A549 (cell line): ENCODE measurements at regions not wholly inside any gene's neighbourhood (a gene's known extent, or its start where the extent isn't known, plus 50 kb on each side); places are given as distances from the start of the nearest gene placed in this dataset.
"Not testable (repeated sequence)": the region's sequence is repeated elsewhere in the genome, so short reads cannot be mapped to it uniquely, and the experiment has no call there.

Experiments used
- ATAC-seq, 2 experiments: fragments of 200-7000 bp in 1 of 2; fragments of >200 bp in 1 of 2; cut with Nextera tagmentation in 1 of 2; cut with Tn5 transposase in 1 of 2; 3 replicates each; pipeline versions ENCODE4 v1.8.0 to v1.9.1; 2018 to 2020; ENCODE audit warnings: mild to moderate bottlenecking in 1 of 2, moderate library complexity in 1 of 2
- CTCF ChIA-PET: fragments of 300-600 bp; sonication (Branson Sonifier 250); formaldehyde crosslinking; extraction: SDS; loops from one replicate; lab custom pipeline; 2021; ENCODE audit warnings: antibody characterized with exemption, inconsistent platforms; lab: Yijun Ruan, JAX
- POLR2A ChIA-PET: fragments of 350-600 bp; formaldehyde crosslinking; extraction: SDS; loops from one replicate; lab custom pipeline; 2021; ENCODE audit warnings: antibody characterized with exemption, inconsistent platforms; lab: Yijun Ruan, JAX
- DNase-seq, 2 experiments: peaks; one replicate each; pipeline versions ENCODE4 v3.0.0 to v3.0.0-alpha.2; 2011 to 2016; ENCODE audit warnings: low read depth in 1 of 2, low spot score in 1 of 2
- FAIRE-seq: peaks from 2 replicates; lab custom pipeline; 2011; peaks lifted over from hg19 to GRCh38; lab: Jason Lieb, UNC
- H3K27ac ChIP-seq, 2 experiments: fragments of >200 bp; sonication (Bioruptor Twin); formaldehyde crosslinking; 3 replicates each; pipeline ENCODE4 v1.5.1; 2016 to 2017
- H3K4me1 ChIP-seq: fragments of >200 bp; sonication (Bioruptor Twin); formaldehyde crosslinking; 3 replicates; pipeline ENCODE4 v1.6.1; 2016
- H3K4me2 ChIP-seq: fragments of >200 bp; sonication (Bioruptor Twin); formaldehyde crosslinking; 3 replicates; pipeline ENCODE4 v1.6.1; 2016
- H3K4me3 ChIP-seq: fragments of >200 bp; sonication (Bioruptor Twin); formaldehyde crosslinking; 3 replicates; pipeline ENCODE4 v1.5.1; 2016
- H3K9me3 ChIP-seq: fragments of >200 bp; sonication (Bioruptor Twin); formaldehyde crosslinking; 3 replicates; pipeline ENCODE4 v1.6.1; 2016
- BHLHE40 ChIP-seq: IDR thresholded peaks from 2 replicates; pipeline ENCODE4 v1.6.1; 2012; ENCODE audit warnings: low read depth, low read length, inconsistent platforms
- CTCF ChIP-seq: fragments of >200 bp; sonication (Bioruptor Twin); formaldehyde crosslinking; IDR thresholded peaks from 3 replicates; pipeline ENCODE4 v1.5.1; 2016
- EHMT2 ChIP-seq: fragments of 200-600 bp; sonication (generic); IDR thresholded peaks from 2 replicates; pipeline ENCODE4 v1.6.1; 2016; ENCODE audit warnings: antibody characterized with exemption, low read depth, mild to moderate bottlenecking, moderate library complexity
- EP300 ChIP-seq, 2 experiments: fragments of >200 bp; sonication (Bioruptor Twin); formaldehyde crosslinking; IDR thresholded peaks; 2 replicates in 1 of 2; 3 replicates in 1 of 2; pipeline ENCODE4 v1.6.1; 2016 to 2017
- GATA3 ChIP-seq: IDR thresholded peaks from 2 replicates; pipeline ENCODE4 v1.6.1; 2012; ENCODE audit warnings: borderline replicate concordance
- JUNB ChIP-seq: fragments of >200 bp; sonication (Bioruptor Twin); formaldehyde crosslinking; IDR thresholded peaks from 2 replicates; pipeline ENCODE4 v1.6.1; 2016
- KDM1A ChIP-seq: fragments of 200-600 bp; sonication (generic); IDR thresholded peaks from 2 replicates; pipeline ENCODE4 v1.6.1; 2016; ENCODE audit warnings: low read depth, mild to moderate bottlenecking
- MAFK ChIP-seq: fragments of 450-650 bp; IDR thresholded peaks from 2 replicates; pipeline ENCODE4 v1.6.1; 2014; ENCODE audit not compliant: partially characterized antibody
- NFE2L2 ChIP-seq: fragments of 150-350 bp; conservative IDR thresholded peaks from 2 replicates; pipeline ENCODE4 v1.6.1; 2014; ENCODE audit warnings: low read length
- PHF8 ChIP-seq: fragments of 200-600 bp; sonication (generic); IDR thresholded peaks from 2 replicates; pipeline ENCODE4 v1.6.1; 2016; ENCODE audit warnings: low read depth, mild to moderate bottlenecking, antibody characterized with exemption, moderate library complexity, borderline replicate concordance
- REST ChIP-seq: fragments of 200-600 bp; sonication (generic); IDR thresholded peaks from 2 replicates; pipeline ENCODE4 v1.6.1; 2016; ENCODE audit warnings: antibody characterized with exemption, mild to moderate bottlenecking, moderate library complexity
- TFCP2L1 ChIP-seq: fragments of 250-450 bp; sonication (Bioruptor Pico); IDR thresholded peaks from 2 replicates; pipeline ENCODE4 v1.5.0; 2021; ENCODE audit warnings: mild to moderate bottlenecking
- ZC3H11A ChIP-seq: fragments of 450-650 bp; IDR thresholded peaks from 2 replicates; pipeline ENCODE4 v1.6.1; 2014; ENCODE audit warnings: antibody characterized with exemption, mild to moderate bottlenecking
- WGBS: methylation state at CpG from one replicate; pipeline ENCODE4 v1.1.6; 2017; ENCODE audit errors: missing lambda C conversion rate; 5-methylcytosine and 5-hydroxymethylcytosine counted together

GRCh38 chr14:28163897-28164296, 602.7 kb upstream of the FOXG1 start:
- Histone ChIP-seq H3K9me3 (0 out of 3 replicates have a peak, but pooled peaks cover 3% of the 10 kb centered on the region), H3K27ac (no peak overlapping the region), H3K4me2 (no peak overlapping the region), H3K4me3 (no peak overlapping the region), H3K4me1 (no peaks in the 10 kb centered on the region)
- CTCF ChIA-PET = no interaction called here
- no peak for ATAC-seq
- 49% methylated on average over 2 of the region's 2 CpGs for WGBS
- POLR2A ChIA-PET = no interaction called here
- DNase-seq = no peak
- FAIRE-seq = no peak
- no peak for TF ChIP-seq GATA3
- no peak for TF ChIP-seq KDM1A
- no peak for TF ChIP-seq PHF8
- TF ChIP-seq NFE2L2 = no peak
- no peak for TF ChIP-seq TFCP2L1 (CRISPR knock-in tag)
- no peak for TF ChIP-seq EP300 (IDR thresholded peaks at IDR 0.05)
- TF ChIP-seq BHLHE40 = no peak

DNA sequence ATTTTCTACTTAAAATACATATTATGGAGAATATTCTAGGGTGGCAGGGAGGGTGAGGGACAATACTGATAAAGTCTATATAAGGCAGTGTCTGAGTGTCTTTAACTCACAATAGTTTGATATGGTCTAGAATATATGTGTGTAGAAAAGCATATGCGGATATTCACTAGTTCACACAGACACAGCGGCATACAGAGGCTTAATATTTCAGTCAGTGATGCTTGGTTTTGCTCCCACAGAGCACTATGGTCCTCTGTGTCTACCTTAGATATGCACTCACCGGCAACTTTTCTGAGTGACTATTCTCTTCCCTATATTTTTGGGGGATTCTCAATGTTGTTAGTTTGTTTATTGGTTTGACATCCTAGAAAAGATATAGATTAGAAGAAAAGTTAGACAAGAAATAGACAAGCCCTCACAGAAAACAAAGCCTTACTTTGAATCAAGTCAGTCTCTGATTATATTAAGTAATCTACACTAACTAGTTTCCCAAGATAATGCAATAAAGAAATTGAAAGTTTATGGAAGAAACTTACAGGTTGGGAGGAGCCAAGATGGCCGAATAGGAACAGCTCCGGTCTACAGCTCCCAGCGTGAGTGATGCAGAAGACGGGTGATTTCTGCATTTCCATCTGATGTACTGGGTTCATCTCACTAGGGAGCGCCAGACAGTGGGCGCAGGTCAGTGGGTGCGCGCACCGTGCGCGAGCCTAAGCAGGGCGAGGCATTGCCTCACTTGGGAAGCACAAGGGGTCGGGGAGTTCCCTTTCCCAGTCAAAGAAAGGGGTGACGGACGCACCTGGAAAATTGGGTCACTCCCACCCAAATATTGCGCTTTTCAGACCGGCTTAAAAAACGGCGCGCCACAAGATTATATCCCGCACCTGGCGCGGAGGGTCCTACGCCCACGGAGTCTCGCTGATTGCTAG, 578.4 kb upstream of the FOXG1 start:
- H3K4me2 ChIP-seq, H3K4me1 ChIP-seq, DNase-seq, ATAC-seq, H3K9me3 ChIP-seq, CTCF ChIA-PET, H3K4me3 ChIP-seq, H3K27ac ChIP-seq, FAIRE-seq, POLR2A ChIA-PET: not testable (repeated sequence)
- 82% methylated on average over 29 of the region's 29 CpGs for WGBS

- ChIA-PET POLR2A (no interaction called here), CTCF (no interaction called here)
- Histone ChIP-seq H3K9me3 (no peaks in the 10 kb centered on the region), H3K4me2 (no peak overlapping the region), H3K27ac (no peak overlapping the region), H3K4me3 (no peak overlapping the region), H3K4me1 (no peaks in the 10 kb centered on the region)
- TF ChIP-seq MAFK (peak; percentile 67), ZC3H11A (no peak)
- ATAC-seq (no peak), FAIRE-seq (no peak), DNase-seq (no peak)
- 36% methylated on average over 4 of the region's 4 CpGs for WGBS
Observed at GRCh38 chr14:28196878-28197277, 569.7 kb upstream of the FOXG1 start.

- WGBS = 39% methylated on average over 2 of the region's 2 CpGs
- H3K4me2 ChIP-seq = no peak overlapping the region
- H3K27ac ChIP-seq = no peak overlapping the region
- no peak for DNase-seq
- no peaks in the 10 kb centered on the region for H3K9me3 ChIP-seq
- H3K4me3 ChIP-seq = no peak overlapping the region
- TF ChIP-seq EHMT2 = no peak
- TF ChIP-seq CTCF = no peak
- TF ChIP-seq NFE2L2 = no peak
- no peak for TF ChIP-seq JUNB
- no peak for TF ChIP-seq REST
- no peak for TF ChIP-seq EP300 (IDR thresholded peaks at IDR 0.05)
- FAIRE-seq = no peak
- H3K4me1 ChIP-seq = no peaks in the 10 kb centered on the region
- no peak for ATAC-seq
- ChIA-PET CTCF (no interaction called here), POLR2A (no interaction called here)
Observed at GRCh38 chr14:28220391-28220790, 546.2 kb upstream of the FOXG1 start.
